Keratinocyte (primary cell): ENCODE measurements at regions not wholly inside any gene's neighbourhood (a gene's known extent, or its start where the extent isn't known, plus 50 kb on each side); places are given as distances from the start of the nearest gene placed in this dataset.

Experiments
- DNase-seq: peaks from one replicate; pipeline ENCODE4 v3.0.0-alpha.2; 2011; ENCODE audit warnings: low read depth, missing footprints, low spot score
- FAIRE-seq: peaks from 2 replicates; lab custom pipeline; 2011; peaks lifted over from hg19 to GRCh38; lab: Jason Lieb, UNC
- H2AFZ ChIP-seq: 2 replicates; pipeline ENCODE4 v1.6.0; 2012; ENCODE audit warnings: low read length, control low read depth, inconsistent platforms; ENCODE audit not compliant: control insufficient read depth
- H3K27ac ChIP-seq: 2 replicates; pipeline ENCODE4 v1.5.1; 2011; ENCODE audit warnings: low read length; ENCODE audit not compliant: control insufficient read depth, insufficient read depth
- H3K27me3 ChIP-seq: 3 replicates; pipeline ENCODE4 v1.6.0; 2011; ENCODE audit warnings: low read length; ENCODE audit not compliant: control insufficient read depth, insufficient read depth; ENCODE audit errors: extremely low read depth
- H3K36me3 ChIP-seq, 2 experiments: 2 replicates in 1 of 2; 3 replicates in 1 of 2; pipeline ENCODE4 v1.5.1; 2011; ENCODE audit warnings: low read length in 2 of 2, mild to moderate bottlenecking in 1 of 2; ENCODE audit not compliant: control insufficient read depth in 2 of 2, insufficient read depth in 2 of 2; ENCODE audit errors: extremely low read depth in 1 of 2
- H3K4me1 ChIP-seq: 3 replicates; pipeline ENCODE4 v1.5.1; 2011; ENCODE audit warnings: low read length; ENCODE audit not compliant: control insufficient read depth, insufficient read depth; ENCODE audit errors: extremely low read depth
- H3K4me2 ChIP-seq: 3 replicates; pipeline ENCODE4 v1.6.0; 2011; ENCODE audit warnings: low read depth, low read length; ENCODE audit not compliant: control insufficient read depth, insufficient read depth; ENCODE audit errors: extremely low read depth
- H3K4me3 ChIP-seq, 3 experiments: fragments of 200-600 bp in 1 of 3; sonication (generic) in 1 of 3; 2 replicates in 2 of 3; 3 replicates in 1 of 3; pipeline ENCODE4 v1.5.1; 2011 to 2016; ENCODE audit warnings: low read length in 3 of 3, mild to moderate bottlenecking in 3 of 3, control low read depth in 2 of 3, inconsistent platforms in 1 of 3, low read depth in 1 of 3, mixed read lengths in 1 of 3, mixed run types in 1 of 3, moderate library complexity in 1 of 3; ENCODE audit not compliant: control insufficient read depth in 2 of 3, insufficient read depth in 2 of 3; ENCODE audit errors: extremely low read depth in 1 of 3
- H3K79me2 ChIP-seq: 2 replicates; pipeline ENCODE4 v1.6.0; 2012; ENCODE audit warnings: low read length; ENCODE audit not compliant: control insufficient read depth, insufficient read depth
- H3K9ac ChIP-seq: 3 replicates; pipeline ENCODE4 v1.6.0; 2011; ENCODE audit warnings: low read length; ENCODE audit not compliant: control insufficient read depth, insufficient read depth; ENCODE audit errors: extremely low read depth
- H3K9me1 ChIP-seq: 3 replicates; pipeline ENCODE4 v1.6.0; 2011; ENCODE audit warnings: low read length; ENCODE audit not compliant: control insufficient read depth, insufficient read depth; ENCODE audit errors: extremely low read depth
- H3K9me3 ChIP-seq: 2 replicates; pipeline ENCODE4 v1.5.1; 2012; ENCODE audit warnings: low read depth, low read length; ENCODE audit not compliant: control insufficient read depth
- H4K20me1 ChIP-seq: 3 replicates; pipeline ENCODE4 v1.6.0; 2011; ENCODE audit warnings: low read length; ENCODE audit not compliant: control insufficient read depth, insufficient read depth; ENCODE audit errors: extremely low read depth
- CTCF ChIP-seq, 3 experiments: IDR thresholded peaks in 1 of 3; conservative IDR thresholded peaks in 1 of 3; optimal IDR thresholded peaks in 1 of 3; 2 replicates in 2 of 3; 3 replicates in 1 of 3; pipeline versions ENCODE3 to v1.5.1; 2011; ENCODE audit warnings: low read length in 3 of 3, mild to moderate bottlenecking in 3 of 3, moderate library complexity in 2 of 3, control low read depth in 1 of 3, inconsistent platforms in 1 of 3; ENCODE audit not compliant: insufficient read depth in 2 of 3; ENCODE audit errors: extremely low read depth in 1 of 3
- EZH2 ChIP-seq: IDR thresholded peaks from one replicate; pipeline ENCODE4 v1.6.1; 2012; ENCODE audit warnings: inconsistent platforms, mild to moderate bottlenecking, low read length, moderate library complexity
- dilution Hi-C: fragments of 300-500 bp; cut with MboI; formaldehyde crosslinking; loops from one replicate; pipeline ENCODE4 v1.7.0; 2020; ENCODE audit warnings: low sequenced_read_pairs; ENCODE audit not compliant: extremely low pct_ligation_motif_present

GRCh38 chr11:119902656-119903231, 173.7 kb upstream of the NECTIN1 start:
- Histone ChIP-seq H3K36me3 (no peaks in the 10 kb centered on the region), H3K4me2 (no peak overlapping the region), H3K4me1 (no peaks in the 10 kb centered on the region), H3K9me3 (no peaks in the 10 kb centered on the region), H3K4me3 (no peak overlapping the region), H4K20me1 (no peaks in the 10 kb centered on the region), H3K9ac (no peak overlapping the region), H2AFZ (no peak overlapping the region), H3K79me2 (no peaks in the 10 kb centered on the region), H3K27ac (no peak overlapping the region), H3K27me3 (peaks cover 28% of the 10 kb centered on the region), H3K9me1 (no peaks in the 10 kb centered on the region)
- DNase-seq (no peak), FAIRE-seq (no peak)
- dilution Hi-C loops = no loop called here
- TF ChIP-seq CTCF (optimal IDR thresholded peaks at IDR 0.05 in 1 of 3, IDR thresholded peaks at IDR 0.05 in 1 of 3, conservative IDR thresholded peaks at IDR 0.05 in 1 of 3; ENCODE audit: extremely low read depth in 1 of 3, insufficient read depth in 2 of 3, low read length in 3 of 3) (no peak), EZH2 (no peak)

GRCh38 chr11:119901657-119902577, 172.9 kb upstream of the NECTIN1 start:
- H3K9ac ChIP-seq = no peak overlapping the region
- H3K36me3 ChIP-seq = no peaks in the 10 kb centered on the region
- no peaks in the 10 kb centered on the region for H4K20me1 ChIP-seq
- dilution Hi-C loops = no loop called here
- peaks cover 26% of the 10 kb centered on the region for H3K27me3 ChIP-seq
- FAIRE-seq (no peak), DNase-seq (no peak)
- TF ChIP-seq CTCF (optimal IDR thresholded peaks at IDR 0.05 in 1 of 3, IDR thresholded peaks at IDR 0.05 in 1 of 3, conservative IDR thresholded peaks at IDR 0.05 in 1 of 3; ENCODE audit: extremely low read depth in 1 of 3, insufficient read depth in 2 of 3, low read length in 3 of 3) (no peak), EZH2 (no peak)
- no peaks in the 10 kb centered on the region for H3K9me3 ChIP-seq
- H3K9me1 ChIP-seq = no peaks in the 10 kb centered on the region
- no peak overlapping the region for H2AFZ ChIP-seq
- no peak overlapping the region for H3K4me2 ChIP-seq
- H3K4me3 ChIP-seq = no peak overlapping the region
- H3K4me1 ChIP-seq = no peaks in the 10 kb centered on the region
- no peak overlapping the region for H3K27ac ChIP-seq
- no peaks in the 10 kb centered on the region for H3K79me2 ChIP-seq
